HG03575 (cell line): ENCODE measurements at regions not wholly inside any gene's neighbourhood (a gene's known extent, or its start where the extent isn't known, plus 50 kb on each side); places are given as distances from the start of the nearest gene placed in this dataset.

ENCODE experiments used
- ATAC-seq: cut with Tn5 transposase; IDR thresholded peaks from one replicate; pipeline ENCODE4 v1.9.1; 2021; ENCODE audit not compliant: unreplicated experiment, insufficient number of reproducible peaks, low FRiP score; ENCODE audit errors: extremely low read depth

- ATAC-seq = no peak
Observed at GRCh38 chr16:60553090-60553757, 1483.0 kb downstream of the CDH8 start.

- ATAC-seq = no peak
Observed at GRCh38 chr16:60541535-60541934, 1494.7 kb downstream of the CDH8 start.

DNA sequence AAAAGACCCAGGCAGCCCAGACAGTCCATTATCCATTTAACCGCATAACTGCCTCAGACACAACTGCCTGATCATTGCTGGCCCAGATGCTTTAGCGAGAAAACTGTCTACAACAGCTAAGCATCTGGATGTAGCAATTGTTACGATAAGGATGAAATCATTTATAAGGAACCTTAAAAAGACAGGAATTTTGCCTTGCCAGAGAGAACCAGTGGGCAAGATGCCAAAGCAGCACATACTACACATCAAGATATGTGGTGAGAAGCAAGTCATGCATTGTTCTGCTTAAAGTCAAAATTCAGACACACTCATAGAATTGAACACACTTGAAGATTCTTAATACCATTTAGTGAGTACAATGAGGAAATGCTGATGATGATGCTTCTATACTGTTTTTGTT lies 1525.3 kb downstream of the CDH8 start:
- no peak for ATAC-seq

- ATAC-seq = no peak
Observed at GRCh38 chr16:60510208-60510607, 1526.0 kb downstream of the CDH8 start.

GRCh38 chr16:60491273-60491672 lies 1545.0 kb downstream of the CDH8 start:
- ATAC-seq = no peak

DNA sequence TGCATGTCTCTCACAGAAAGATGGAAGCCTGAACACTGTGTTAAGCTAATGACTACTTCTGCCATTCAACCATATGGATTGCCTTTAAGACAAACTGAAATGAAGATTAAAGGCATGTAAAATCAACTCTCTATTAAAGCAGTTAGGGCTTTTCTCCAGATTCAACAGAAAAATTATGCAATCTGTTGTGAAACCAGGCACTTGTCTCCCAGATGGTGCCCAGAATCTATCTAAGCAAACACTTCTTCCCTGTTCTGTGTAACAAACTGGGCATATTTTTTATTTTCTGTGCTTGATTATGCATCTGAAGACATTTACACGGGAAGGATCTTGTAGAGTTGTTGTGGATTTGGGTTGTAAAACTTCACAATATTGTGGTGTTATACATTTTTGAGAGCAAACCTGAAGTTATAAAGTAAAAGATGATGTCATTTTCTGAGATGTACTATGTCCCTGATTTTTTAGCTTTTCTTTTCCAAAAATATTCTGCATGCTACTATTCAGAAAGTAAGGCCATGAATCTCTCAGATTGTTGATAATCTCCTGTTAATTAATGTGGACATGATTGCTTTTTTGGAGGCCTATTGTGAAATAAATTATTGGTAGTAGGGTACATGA lies 1550.3 kb downstream of the CDH8 start:
- no peak for ATAC-seq

GRCh38 chr16:60484901-60485300 lies 1551.3 kb downstream of the CDH8 start:
- no peak for ATAC-seq

DNA sequence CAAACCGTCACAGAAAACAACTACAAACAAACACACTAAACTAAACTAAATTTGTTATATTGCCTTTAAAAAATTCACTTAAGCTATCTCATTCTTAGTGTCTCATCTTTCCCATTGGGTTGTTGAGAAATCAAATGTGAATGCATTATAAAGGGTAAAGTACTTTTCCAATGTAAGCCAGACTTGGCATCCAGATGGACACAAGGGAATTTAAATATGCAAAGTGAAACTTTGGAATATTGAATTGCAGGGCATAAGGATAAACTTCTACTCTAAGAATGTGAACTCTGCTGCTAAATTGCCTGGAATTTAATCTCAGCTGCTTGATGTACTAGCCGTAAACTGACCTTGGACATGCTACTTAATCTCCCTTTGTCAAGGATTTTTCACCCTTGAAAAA lies 1554.6 kb downstream of the CDH8 start:
- no peak for ATAC-seq

- ATAC-seq = no peak
Observed at GRCh38 chr16:60478810-60479209, 1557.4 kb downstream of the CDH8 start.

DNA sequence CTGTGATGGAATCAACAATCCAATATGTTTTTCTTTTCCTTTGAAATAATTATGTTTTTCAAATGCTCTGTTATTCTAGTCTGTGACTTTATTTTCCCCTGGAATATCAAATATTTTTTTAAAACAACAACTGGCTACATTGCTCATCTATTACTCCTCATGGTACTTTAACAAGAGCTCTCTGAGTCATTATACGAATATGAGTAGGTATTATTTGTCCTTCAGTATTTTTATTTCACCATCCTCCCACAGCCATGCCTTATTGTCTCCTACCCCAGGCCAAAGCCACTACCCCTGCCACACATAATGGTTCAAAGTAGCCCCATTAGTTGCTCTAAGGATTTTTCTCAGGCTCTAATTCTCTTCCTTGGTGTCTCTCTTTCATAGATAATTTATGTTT lies 1572.3 kb downstream of the CDH8 start:
- ATAC-seq = no peak

DNA sequence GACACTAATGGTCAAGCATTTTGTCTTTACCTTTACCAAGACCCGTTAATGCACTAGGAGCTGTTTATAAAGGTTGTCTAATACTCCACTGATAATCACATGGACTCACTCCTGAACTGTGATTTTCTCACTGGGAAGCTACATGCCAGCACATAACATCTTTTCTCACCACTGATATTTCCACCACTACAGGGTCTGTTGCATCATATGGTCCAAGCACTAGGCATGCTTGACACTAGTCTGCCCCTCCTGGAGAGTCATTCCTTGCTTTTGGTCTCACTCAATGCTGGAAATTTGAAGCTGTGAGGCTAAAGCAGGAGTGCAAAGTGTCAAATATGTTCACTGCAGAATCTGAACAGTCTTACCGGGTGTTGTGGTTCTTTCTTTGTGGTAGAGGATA lies 1576.8 kb downstream of the CDH8 start:
- ATAC-seq = no peak

- no peak for ATAC-seq
Observed at GRCh38 chr16:60458255-60458654, 1578.0 kb downstream of the CDH8 start.

DNA sequence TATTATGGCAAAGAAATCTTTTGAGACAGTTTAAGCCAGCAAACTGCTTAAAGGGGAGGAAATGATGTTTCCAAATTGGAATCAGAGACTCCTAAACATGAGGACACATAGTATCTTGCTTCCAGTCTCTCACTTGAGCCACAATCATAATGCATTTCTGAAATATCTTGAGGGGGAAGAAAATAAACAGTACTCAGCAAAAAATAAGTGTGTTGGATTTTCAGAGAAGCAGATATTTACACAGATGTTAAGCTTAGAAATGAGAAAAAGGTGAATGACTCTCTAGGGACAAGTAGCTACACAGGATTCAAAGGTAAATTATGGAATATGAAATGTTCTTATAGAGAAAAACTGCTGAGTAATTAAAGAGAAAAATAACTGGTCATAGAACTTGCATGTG lies 1583.6 kb downstream of the CDH8 start:
- ATAC-seq = no peak

- no peak for ATAC-seq
Observed at GRCh38 chr16:60438894-60439293, 1597.3 kb downstream of the CDH8 start.

DNA sequence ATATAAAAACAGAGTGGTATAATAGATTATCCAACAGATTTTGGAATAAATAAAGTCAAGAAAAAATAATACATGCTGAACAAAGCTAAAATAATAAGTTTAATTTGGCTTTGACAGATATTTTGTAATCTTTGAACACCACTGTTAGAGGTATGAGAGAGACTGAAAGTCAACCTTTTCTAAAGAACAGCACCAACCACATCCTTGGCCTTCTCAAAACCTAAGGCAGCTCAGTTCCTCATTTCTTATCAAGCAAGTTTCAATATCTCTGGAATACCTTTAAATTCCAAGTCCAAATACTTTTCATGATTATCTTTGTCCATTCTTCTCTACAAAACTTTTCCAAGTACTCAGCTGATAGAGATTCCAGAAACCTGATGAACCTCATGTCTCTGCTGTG lies 1603.8 kb downstream of the CDH8 start:
- ATAC-seq = no peak

DNA sequence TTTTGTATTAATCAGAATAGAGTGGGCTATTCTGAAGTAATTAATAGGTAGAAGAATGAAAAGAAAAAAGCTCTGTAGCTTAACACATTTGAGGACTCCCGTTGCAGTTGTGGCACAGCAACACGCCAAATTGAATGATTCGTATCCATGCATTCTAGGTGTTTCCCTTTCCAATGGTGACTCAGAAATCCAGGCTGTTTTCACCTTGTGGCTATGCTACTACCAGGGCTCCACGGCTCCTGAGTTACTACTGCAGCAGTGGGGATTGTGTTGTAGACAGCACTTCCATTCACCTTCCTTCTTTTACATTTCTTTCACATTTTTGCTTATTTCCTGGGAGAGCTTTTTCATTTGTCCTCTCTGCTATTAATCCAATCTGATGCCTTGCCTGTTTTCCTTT lies 1616.4 kb downstream of the CDH8 start:
- ATAC-seq = no peak

DNA sequence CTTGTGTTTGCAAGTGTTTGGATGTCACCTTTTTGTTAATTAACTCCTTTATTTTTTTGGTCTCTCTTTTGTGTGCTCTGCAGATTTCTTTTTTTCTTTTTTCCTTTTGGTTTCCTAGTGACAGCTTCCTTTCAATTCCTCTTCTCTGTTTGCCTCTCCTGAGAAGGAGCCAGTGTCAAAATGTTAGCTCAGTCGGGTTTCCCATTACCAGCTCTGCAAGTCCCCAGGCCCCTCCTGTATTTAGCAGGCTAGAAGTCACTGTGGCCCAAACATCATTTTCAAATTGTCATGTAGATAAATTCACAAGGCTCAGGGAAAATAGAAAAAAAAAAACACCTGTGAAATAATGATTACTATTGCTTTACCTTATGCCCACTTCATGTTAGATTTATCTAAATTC lies 1621.6 kb downstream of the CDH8 start:
- no peak for ATAC-seq

- ATAC-seq = no peak
Observed at GRCh38 chr16:60413969-60414368, 1622.3 kb downstream of the CDH8 start.

DNA sequence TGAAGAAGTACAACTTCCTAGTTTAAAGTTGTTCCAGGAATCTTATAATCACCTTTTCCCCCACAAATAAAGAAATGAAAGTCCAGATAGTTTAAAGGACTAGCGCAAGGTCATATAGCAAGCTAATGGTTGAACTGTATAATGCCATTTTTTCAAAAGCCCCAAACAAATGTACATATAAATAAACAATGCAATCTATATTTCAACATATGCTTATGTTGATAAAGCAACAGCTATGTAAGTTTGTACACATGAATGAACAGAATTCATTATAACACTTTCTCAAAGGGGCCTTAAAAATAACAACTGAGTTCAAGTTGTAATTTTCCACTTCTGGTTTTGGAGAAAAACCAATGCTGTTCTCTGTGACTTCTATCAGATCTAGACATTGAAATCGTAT lies 1628.6 kb downstream of the CDH8 start:
- ATAC-seq = no peak

DNA sequence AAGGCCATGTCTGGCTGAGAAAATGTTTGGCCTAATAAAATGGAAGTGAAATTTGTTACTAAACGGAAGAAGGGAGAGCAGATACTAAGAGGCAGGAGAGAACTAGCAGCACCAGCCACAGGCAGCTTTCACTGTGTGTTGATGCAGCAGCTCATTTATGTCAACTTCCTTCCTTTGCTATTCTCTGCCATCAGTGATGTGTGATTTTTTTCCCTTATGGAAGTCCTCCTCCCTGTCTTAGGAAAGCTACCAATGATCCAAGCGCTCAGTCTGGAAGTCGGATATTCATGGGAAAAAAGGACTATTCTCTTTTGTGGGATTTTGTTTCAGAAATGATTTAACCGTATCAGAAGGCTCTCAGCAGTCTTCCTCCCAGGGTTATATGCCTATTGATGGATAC lies 1629.2 kb downstream of the CDH8 start:
- no peak for ATAC-seq

- no peak for ATAC-seq
Observed at GRCh38 chr16:60405286-60405685, 1631.0 kb downstream of the CDH8 start.
